Fibroblast of upper back skin (primary cell): ENCODE measurements at regions not wholly inside any gene's neighbourhood (a gene's known extent, or its start where the extent isn't known, plus 50 kb on each side); places are given as distances from the start of the nearest gene placed in this dataset.

ENCODE experiments used
- DNase-seq: peaks from one replicate; pipeline ENCODE4 v3.0.0-alpha.2; 2013

GRCh38 chr13:30125422-30126073, 181.8 kb downstream of the KATNAL1 start:
- DNase-seq = peak; percentile 85

GRCh38 chr13:30124131-30124768, 183.1 kb downstream of the KATNAL1 start:
- no peak for DNase-seq

GRCh38 chr13:30123575-30123974, 183.8 kb downstream of the KATNAL1 start:
- no peak for DNase-seq

DNA sequence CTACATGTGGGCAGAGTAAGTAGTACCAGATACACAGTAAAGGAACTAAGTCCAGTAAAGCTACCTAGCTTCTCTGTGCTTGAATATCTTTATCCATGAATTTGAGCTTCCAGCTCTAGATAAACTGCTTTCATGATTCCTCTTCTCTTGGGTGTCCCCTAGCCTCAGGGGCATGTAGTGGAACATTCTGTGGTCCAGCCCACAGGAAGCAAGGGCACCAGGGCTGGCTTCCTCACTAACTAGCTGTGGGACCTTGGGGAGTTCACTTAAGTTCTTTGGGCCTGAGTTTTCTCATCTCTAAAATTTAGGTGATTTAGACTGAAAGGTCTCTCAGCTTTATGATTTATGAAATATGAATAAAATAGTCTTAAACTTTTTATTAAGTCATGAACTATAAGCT, 185.7 kb downstream of the KATNAL1 start:
- DNase-seq = no peak

GRCh38 chr13:30121244-30121643, 186.1 kb downstream of the KATNAL1 start:
- DNase-seq = no peak

DNA sequence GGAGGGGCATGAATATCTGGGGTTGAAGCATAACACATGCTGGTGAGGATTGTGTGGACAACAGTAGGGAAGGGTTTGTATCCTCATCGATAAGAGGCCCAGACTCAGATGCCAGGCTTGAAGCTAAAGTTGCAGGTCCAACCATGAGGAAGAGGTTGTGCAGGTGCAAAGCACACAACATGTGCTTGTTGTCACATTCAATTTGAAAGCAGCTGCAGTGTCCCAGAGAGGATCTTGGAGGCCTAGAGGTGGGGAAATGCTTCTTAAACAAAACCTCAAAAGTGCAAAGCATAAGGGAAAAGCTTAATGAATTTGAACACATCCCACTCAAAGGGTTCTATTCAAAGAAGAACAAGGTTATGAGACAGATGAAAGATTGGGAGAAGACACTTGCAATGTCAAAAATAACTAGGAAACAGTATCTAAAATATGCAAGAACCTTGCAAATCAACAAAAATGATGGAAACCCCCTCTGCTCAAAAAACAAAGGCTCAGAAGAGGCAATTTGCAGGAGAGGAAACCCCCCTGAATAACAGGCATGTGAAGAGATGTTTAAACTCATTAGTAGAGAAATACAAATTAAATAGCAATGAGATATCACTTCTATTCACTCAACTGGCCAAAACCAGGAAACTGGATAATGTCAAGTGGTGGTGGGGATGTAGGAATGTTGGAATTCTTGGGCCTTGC, 187.1 kb downstream of the KATNAL1 start:
- no peak for DNase-seq

- DNase-seq = peak; percentile 89
Observed at GRCh38 chr13:30119476-30119875, 187.9 kb downstream of the KATNAL1 start.

DNA sequence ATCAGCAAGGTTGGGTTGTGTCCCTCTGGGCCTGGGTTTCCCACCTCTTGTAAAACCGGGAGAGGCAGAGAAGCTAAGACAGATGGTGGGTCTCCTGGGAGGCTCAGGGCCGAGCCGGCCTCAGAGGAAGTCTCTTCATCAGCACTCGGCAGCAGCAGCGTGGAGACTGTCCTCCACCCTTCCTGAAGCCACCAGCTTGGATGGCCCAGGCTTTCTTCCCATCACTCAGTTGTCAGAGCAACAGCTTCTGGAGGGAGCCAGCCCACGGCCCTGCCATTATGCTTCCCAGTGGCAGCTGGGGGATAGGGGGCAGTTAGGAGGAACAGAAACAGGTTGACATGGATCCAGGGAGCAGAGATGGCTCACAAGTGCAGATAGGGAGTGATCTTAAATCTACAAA, 191.0 kb downstream of the KATNAL1 start:
- DNase-seq = no peak

DNA sequence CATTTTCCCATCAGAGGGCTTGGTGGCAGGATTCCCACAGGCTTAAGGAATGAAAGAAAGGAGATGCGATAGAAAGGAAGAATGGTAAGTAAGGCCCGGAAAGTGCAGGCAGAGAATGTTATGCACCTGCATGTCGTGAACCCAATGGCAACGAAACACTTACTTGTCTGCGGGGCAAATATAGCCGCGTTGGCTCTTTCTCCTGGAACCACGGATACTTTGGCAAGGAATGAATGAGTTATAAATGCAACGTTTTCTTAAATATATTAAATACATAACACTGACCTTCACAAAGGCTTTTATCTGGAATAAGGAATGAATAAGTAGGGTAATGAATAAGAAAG, 192.1 kb downstream of the KATNAL1 start:
- DNase-seq = no peak

DNA sequence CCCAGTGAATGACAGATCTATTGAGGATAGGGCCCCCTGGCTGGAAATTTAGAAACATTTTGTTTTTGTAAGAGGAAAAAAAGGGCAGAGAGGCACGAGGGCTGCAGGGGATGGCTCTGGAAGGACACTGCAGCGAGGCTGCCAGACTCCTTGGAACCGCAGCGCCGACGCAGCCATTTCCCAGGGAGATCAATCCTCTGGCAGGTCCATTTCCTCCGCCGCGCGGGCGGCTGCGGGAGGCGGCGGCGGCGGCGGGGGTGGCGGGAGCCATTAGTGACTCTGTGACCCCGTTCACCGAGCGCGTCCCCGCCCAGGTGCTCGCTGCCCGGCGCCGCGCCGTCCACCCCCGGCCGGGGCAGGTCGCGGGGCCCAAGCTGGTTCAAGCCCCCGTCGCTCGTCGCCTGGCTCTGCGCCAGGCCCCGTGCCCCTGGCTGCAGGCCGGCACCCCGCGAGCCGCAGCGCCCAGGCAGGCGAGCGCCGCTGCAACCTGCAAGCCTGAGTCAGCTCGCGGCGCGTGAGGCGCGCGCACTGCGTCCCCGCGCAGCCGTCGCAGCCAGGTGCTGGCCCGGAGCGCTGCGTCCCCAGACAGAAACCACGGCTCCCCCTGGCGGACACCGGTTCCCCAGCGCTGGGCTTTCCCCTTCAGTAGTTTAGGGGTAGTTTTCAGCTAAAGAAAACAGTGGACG, 192.6 kb downstream of the KATNAL1 start:
- DNase-seq = peak; percentile 76

- no peak for DNase-seq
Observed at GRCh38 chr13:30113983-30114570, 193.3 kb downstream of the KATNAL1 start.

DNA sequence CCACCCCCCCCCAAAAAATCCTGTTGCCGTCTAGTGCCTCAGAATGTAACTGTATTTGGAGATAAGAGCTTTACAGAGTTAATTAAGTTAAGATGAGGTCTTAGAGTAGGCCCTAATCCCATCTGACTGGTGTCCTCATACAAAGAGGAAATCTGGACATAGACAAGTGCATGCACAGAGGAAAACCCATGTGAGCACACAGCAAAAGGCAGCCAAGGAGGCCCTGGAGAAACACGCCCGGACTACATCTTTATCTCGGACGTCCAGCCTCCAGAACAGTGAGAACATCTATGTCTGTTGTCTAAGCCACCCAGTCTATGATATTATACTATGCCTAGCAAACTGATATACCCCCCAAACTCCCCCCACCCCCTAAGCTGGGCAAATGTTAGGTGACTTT, 193.8 kb downstream of the KATNAL1 start:
- DNase-seq = no peak

DNA sequence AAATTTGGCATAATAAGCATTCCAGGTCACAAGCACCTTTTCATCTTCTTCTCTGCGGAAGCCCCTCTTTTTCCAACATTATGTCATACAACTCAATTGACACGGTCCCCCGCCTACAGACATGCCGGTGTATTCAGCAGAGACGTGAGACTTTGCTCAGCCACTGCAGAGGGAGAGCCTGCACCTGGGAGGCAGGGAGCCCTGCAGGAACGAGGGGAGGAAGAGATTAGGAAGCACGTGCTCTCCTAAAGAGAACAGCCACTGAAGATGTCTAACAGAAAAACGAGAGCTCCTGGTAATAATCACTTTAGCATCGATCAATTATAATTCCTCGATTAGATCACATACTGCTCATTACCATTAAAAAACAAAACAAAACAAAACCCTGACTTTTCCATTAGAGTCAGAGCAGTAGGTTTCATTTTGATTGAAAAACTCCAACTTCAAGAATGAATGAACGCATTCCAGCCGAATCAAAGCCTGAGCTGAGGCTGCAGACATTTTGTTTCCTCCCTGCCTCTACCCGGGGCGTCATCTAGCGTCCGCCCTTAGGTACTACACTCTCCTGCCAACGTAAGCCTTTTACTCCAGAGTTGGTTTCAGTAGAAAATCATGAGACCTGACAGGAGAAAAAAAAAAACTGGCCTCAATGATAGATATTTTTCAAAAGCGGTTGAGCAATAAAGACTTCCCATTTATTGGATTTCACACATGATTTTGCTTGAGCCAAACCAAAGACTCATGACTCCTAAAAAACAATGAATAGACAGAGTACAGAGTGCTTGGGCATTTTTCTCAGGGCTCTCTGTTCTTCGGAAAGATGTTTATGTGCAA, 194.5 kb downstream of the KATNAL1 start:
- peak; percentile 85 for DNase-seq

DNA sequence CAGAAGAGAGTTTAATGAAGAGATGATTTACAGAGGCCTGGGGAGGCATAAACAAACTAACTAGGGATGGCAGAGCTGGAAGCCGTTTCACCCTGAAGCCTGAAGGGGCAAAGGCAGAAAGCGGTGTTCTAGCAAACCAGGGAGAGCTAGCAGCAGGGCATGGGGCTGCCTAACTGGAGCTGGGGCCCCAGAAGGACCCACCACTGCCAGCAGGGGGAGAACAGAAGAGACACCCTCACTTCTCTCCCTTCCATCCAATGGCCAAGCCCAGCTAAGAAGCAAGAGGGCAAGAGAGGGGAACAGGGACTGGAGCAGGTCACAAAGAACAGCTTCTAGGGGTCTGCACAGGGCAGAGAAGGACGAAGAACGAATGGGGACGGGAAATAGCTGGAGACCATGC, 195.5 kb downstream of the KATNAL1 start:
- DNase-seq = no peak

DNA sequence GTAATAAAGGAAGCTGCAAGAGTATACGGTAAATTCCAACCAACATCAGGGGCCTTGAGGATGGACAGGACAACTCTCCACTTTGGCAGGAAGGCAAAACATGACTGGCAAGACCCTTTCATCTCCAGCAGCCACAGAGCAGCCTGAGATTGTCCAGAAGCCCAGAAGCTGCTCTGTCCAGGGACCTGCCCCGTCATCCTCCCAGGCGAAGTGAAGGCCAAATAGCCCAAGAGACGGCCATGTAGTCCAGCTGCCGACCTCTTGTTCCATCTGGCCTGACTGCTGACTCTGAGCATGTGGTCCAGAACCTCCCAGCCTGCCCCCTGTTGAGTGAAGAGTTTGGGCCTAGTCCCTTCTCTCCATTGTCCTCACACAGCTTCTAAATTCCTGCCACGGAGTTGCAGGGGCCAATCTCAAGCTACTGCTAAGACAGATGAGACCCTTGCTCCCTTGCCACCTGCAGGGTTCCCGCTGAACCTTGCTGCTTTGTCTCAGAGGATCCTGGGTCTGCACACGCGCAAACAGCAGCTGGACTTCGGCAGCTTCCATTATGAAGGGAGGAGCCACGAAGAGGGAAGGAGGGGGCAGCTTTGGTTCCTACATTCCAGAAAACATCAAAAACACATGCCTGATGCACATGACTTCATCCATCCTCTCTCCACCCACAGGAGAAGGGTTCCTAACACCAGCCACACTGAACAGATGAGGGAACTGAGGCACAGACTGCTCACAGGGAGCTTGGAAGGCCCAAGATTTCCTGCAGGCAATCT, 196.9 kb downstream of the KATNAL1 start:
- peak; percentile 49 for DNase-seq

DNA sequence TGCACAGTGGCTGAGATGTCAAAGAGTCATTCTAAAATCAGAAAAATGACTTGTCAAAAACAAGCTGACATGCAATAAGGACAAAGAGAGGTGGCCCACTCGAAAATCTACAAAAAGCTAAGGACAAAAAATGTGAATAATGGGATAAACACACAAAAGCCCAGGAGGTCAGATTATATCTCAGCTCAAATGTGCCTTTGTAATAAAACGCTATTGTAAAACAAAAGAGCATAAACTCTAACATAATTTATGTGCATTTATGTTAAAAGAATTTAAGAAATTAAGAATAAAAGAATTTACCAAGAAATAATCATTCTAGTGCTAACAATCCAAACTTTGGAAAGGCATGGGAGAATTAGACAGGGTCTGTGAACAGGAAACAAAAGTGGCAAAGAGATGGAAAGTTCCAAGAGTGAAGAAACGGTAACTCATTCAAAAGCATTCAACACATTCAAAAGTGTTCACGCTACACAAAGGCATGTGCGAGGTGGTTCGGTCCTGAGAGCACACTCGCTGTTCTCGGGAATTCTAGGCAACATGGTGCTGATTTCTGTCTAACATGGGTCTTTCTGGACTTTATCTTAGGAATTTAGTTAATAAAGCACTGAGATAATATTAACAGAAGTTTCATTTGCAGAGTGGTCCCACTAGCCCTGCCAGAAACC, 197.7 kb downstream of the KATNAL1 start:
- DNase-seq = no peak

DNA sequence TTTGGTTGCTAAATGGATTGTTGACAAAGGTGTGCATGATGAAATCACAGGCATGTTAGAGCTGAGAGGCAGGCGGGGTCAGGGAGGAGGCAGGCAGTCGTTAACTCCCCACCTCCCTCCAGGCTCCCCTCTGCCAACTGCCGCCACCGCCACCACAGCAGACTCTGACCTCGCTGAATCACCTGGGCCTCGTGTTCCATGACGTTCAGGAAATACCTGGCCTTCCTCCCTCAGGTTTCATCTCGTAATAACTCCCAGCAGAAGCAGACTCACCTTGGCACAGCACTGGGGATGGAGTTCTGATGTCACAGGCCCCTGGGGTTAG, 198.5 kb downstream of the KATNAL1 start:
- no peak for DNase-seq

GRCh38 chr13:30108216-30108912, 199.0 kb downstream of the KATNAL1 start:
- no peak for DNase-seq

DNA sequence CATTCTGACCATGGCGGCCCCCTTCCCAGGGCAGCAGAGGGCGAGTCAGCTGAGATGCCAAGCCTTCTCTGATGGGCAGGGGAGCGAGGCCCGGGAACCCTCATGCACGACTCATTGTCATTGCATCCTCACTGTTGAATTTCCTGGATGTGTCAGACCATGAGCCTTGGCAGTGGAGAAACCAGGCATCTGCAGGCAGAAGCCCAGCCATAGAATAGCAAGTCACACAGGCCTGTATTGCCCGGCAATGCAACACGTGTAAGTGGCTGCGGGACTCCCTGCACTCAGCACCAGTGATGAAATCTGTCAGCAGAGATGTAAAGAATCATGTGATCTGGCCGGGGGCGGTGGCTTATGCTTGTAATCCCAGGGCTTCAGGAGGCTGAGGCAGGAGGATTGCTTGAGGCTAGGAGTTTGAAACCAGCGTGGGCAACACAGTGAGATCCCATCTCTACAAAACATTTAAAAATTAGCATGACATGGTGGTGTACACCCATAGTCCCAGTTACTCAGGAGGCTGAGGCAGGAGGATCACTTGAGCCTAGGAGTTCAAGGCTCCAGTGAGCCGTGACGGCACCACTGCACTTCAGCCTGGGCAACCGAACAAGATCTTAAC, 199.7 kb downstream of the KATNAL1 start:
- DNase-seq = peak; percentile 68

GRCh38 chr13:30107121-30107520, 200.2 kb downstream of the KATNAL1 start:
- no peak for DNase-seq
